DOHH2 (cell line): ENCODE measurements at regions not wholly inside any gene's neighbourhood (a gene's known extent, or its start where the extent isn't known, plus 50 kb on each side); places are given as distances from the start of the nearest gene placed in this dataset.

Source experiments
- H3F3A ChIP-seq: fragments of 200-600 bp; sonication (generic), shearing (Covaris generic); 2 replicates; pipeline ENCODE4 v1.6.0; 2016; ENCODE audit warnings: antibody characterized with exemption, mild to moderate bottlenecking; ENCODE audit not compliant: control insufficient read depth, insufficient read depth
- H3K27ac ChIP-seq: fragments of 200-600 bp; sonication (generic); 2 replicates; pipeline ENCODE4 v1.5.1; 2014; ENCODE audit warnings: low read depth, mild to moderate bottlenecking, low read length, moderate library complexity
- H3K27me3 ChIP-seq: fragments of 200-600 bp; sonication (generic); 2 replicates; pipeline ENCODE4 v1.6.1; 2014; ENCODE audit warnings: mild to moderate bottlenecking, low read length, mixed read lengths; ENCODE audit not compliant: control insufficient read depth
- H3K36me3 ChIP-seq: fragments of 200-600 bp; sonication (generic); 2 replicates; pipeline ENCODE4 v1.6.1; 2014; ENCODE audit warnings: mild to moderate bottlenecking, low read length, moderate library complexity, mixed read lengths; ENCODE audit not compliant: control insufficient read depth
- H3K4me1 ChIP-seq: fragments of 200-600 bp; sonication (generic); 2 replicates; pipeline ENCODE4 v1.6.1; 2014; ENCODE audit warnings: mild to moderate bottlenecking, low read length, mixed read lengths; ENCODE audit not compliant: control insufficient read depth
- H3K4me2 ChIP-seq: fragments of 200-600 bp; sonication (generic); 2 replicates; pipeline ENCODE4 v1.6.0; 2014; ENCODE audit warnings: mild to moderate bottlenecking, low read length, moderate library complexity
- H3K4me3 ChIP-seq: fragments of 200-600 bp; sonication (generic); 2 replicates; pipeline ENCODE4 v1.5.1; 2014; ENCODE audit warnings: mild to moderate bottlenecking, low read length, mixed read lengths
- H3K79me2 ChIP-seq: fragments of 200-600 bp; sonication (generic); 2 replicates; pipeline ENCODE4 v1.6.1; 2014; ENCODE audit warnings: mild to moderate bottlenecking, low read length, mixed read lengths; ENCODE audit not compliant: control insufficient read depth
- H3K9me2 ChIP-seq: fragments of 200-600 bp; sonication (generic); replicated peaks from 2 replicates; pipeline ENCODE4 v1.6.1; 2014; ENCODE audit warnings: mild to moderate bottlenecking, low read length, mixed read lengths; ENCODE audit not compliant: control insufficient read depth
- H3K9me3 ChIP-seq: fragments of 200-600 bp; sonication (generic); 2 replicates; pipeline ENCODE4 v1.6.1; 2014; ENCODE audit warnings: antibody characterized with exemption, low read length, mixed read lengths; ENCODE audit not compliant: control insufficient read depth, insufficient read depth
- H4K20me1 ChIP-seq: fragments of 200-600 bp; sonication (generic); 2 replicates; pipeline ENCODE4 v1.6.0; 2014; ENCODE audit warnings: low read depth, mild to moderate bottlenecking, antibody characterized with exemption, low read length, moderate library complexity; ENCODE audit not compliant: control insufficient read depth, insufficient read depth
- EZH2phosphoT487 ChIP-seq: fragments of 200-600 bp; sonication (generic); IDR thresholded peaks from 2 replicates; pipeline ENCODE4 v1.6.1; 2017; ENCODE audit warnings: borderline replicate concordance, mild to moderate bottlenecking, antibody characterized with exemption, low read length, moderate library complexity, mixed read lengths
- TF ChIP-seq, protein P1 (sequence below): fragments of 200-600 bp; sonication (generic); IDR thresholded peaks from one replicate; pipeline ENCODE4 v1.5.1; 2014; ENCODE audit warnings: antibody characterized with exemption, mild to moderate bottlenecking, low read depth, low read length; ENCODE audit not compliant: poor library complexity, severe bottlenecking

DNA sequence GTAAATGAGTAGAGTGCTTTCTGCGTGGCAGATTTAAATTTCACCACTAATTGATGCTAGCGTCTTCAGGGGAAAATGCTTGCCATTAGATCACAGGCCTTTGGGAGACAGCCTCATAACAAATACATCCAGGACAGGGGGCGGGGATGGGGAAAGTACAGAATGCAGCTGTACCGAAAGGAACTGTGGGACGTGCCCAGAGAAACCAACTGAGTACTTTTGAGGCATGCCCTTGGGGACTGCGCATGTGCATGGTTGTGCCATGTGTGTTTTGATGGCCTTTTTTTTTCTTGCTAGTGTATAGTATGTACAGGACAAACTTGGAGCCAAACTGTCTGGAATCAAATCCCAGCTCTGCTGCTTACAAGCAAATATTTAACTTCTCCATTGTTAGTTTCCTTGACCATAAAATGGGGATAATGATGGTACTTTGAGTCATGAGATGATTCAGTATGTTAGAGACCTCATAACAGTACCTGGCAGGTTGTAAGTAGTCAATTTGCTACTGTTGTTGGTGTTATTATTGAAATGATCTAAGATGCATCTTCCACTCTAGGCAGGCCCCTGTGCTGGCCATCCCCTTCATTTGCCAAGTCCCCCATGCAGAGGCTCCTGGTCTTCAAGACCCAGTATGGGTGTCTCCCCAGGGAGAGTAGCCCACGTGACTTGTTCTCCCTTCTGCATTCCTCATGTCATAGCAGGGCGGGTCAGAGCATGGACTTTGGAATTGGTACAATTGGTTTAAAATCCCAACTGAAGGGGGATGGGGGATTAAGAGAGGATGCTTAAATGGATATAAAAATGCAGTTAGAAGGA is 68.3 kb upstream of the NPAS1 start:
- H3K4me1 ChIP-seq = peaks cover 19% of the 10 kb centered on the region
- no peaks in the 10 kb centered on the region for H3K9me2 ChIP-seq
- no peaks in the 10 kb centered on the region for H3F3A ChIP-seq
- H3K4me3 ChIP-seq = no peak overlapping the region
- peaks cover 22% of the 10 kb centered on the region for H3K79me2 ChIP-seq
- no peak overlapping the region for H3K27ac ChIP-seq
- H4K20me1 ChIP-seq = no peaks in the 10 kb centered on the region
- no peak overlapping the region for H3K4me2 ChIP-seq
- H3K36me3 ChIP-seq = no peaks in the 10 kb centered on the region; the same call in none of the 2 replicates
- H3K9me3 ChIP-seq = no peaks in the 10 kb centered on the region
- no peaks in the 10 kb centered on the region for H3K27me3 ChIP-seq
- TF ChIP-seq, protein P1, sequence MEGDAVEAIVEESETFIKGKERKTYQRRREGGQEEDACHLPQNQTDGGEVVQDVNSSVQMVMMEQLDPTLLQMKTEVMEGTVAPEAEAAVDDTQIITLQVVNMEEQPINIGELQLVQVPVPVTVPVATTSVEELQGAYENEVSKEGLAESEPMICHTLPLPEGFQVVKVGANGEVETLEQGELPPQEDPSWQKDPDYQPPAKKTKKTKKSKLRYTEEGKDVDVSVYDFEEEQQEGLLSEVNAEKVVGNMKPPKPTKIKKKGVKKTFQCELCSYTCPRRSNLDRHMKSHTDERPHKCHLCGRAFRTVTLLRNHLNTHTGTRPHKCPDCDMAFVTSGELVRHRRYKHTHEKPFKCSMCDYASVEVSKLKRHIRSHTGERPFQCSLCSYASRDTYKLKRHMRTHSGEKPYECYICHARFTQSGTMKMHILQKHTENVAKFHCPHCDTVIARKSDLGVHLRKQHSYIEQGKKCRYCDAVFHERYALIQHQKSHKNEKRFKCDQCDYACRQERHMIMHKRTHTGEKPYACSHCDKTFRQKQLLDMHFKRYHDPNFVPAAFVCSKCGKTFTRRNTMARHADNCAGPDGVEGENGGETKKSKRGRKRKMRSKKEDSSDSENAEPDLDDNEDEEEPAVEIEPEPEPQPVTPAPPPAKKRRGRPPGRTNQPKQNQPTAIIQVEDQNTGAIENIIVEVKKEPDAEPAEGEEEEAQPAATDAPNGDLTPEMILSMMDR = no peak
- no peak for TF ChIP-seq EZH2phosphoT487

DNA sequence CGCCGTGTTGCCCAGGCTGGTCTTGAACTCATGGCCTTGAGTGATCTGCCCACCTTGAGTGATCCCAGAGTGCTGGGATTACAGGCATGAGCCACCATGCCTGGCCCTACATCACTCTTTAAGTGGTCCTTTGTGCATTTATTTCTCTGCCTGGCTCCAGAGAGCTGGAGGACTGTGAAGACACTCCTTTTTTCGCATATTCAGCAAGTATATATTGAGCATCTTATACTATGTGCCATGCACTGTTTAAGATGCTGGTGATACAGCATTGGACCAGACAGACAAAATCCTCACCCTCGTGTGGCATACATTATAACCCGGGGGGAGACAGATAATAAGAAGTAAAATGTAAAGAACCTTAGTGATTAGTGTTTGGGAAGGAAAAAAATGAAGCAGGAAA is 66.8 kb upstream of the NPAS1 start:
- H3K4me1 ChIP-seq = peaks cover 19% of the 10 kb centered on the region
- no peaks in the 10 kb centered on the region for H3K9me3 ChIP-seq
- no peak overlapping the region for H3K4me2 ChIP-seq
- no peaks in the 10 kb centered on the region for H3F3A ChIP-seq
- no peaks in the 10 kb centered on the region for H3K9me2 ChIP-seq
- H3K36me3 ChIP-seq = no peaks in the 10 kb centered on the region; the same call in none of the 2 replicates
- peaks cover 26% of the 10 kb centered on the region for H3K79me2 ChIP-seq
- no peaks in the 10 kb centered on the region for H4K20me1 ChIP-seq
- no peak overlapping the region for H3K4me3 ChIP-seq
- TF ChIP-seq EZH2phosphoT487 = no peak
- TF ChIP-seq, protein P1 = no peak
- no peak overlapping the region for H3K27ac ChIP-seq
- H3K27me3 ChIP-seq = no peaks in the 10 kb centered on the region

DNA sequence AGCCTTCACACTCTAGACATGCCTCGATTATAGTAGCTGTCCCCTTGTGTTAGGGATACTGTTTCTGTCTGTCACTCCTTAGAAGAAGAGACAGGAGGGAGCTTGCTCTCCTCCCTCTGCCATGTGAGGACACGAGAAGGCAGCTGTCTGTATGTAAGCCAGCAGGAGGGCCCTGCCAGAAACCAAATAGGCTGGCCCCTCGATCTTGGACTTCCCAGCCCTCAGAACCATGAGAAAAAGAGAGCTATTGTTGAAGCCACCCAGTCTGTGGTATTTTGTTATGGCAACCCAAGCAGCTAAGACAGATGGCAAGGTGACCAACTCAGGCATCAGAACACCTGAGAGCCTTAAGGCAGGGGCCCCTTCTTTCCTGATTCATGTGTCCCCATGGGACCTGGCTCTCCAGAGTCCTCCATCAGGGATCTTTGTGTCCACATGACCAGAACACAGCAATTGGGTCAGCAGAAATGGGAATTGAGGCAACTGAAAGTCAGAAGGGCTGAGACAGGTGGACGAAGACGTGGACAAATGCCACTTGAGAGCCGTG is 65.6 kb upstream of the NPAS1 start:
- Histone ChIP-seq H3K4me1 (peaks cover 19% of the 10 kb centered on the region), H3K9me2 (no peaks in the 10 kb centered on the region), H4K20me1 (no peaks in the 10 kb centered on the region), H3K27me3 (no peaks in the 10 kb centered on the region), H3K9me3 (no peaks in the 10 kb centered on the region), H3K36me3 (no peaks in the 10 kb centered on the region; the same call in none of the 2 replicates), H3K4me3 (no peak overlapping the region), H3K79me2 (peaks cover 26% of the 10 kb centered on the region), H3K4me2 (no peak overlapping the region), H3F3A (no peaks in the 10 kb centered on the region), H3K27ac (no peak overlapping the region)
- TF ChIP-seq, protein P1 = no peak
- TF ChIP-seq EZH2phosphoT487 = no peak
